GM21786 (cell line): ENCODE measurements at regions not wholly inside any gene's neighbourhood (a gene's known extent, or its start where the extent isn't known, plus 50 kb on each side); places are given as distances from the start of the nearest gene placed in this dataset.

Experiments used
- ATAC-seq: cut with Tn5 transposase; IDR thresholded peaks from one replicate; pipeline ENCODE4 v1.9.1; 2021; ENCODE audit not compliant: unreplicated experiment

- no peak for ATAC-seq
Measured at GRCh38 chr11:122062763-122063162, 53.3 kb downstream of the BLID start.

GRCh38 chr11:122059565-122059964 lies 56.5 kb downstream of the BLID start:
- no peak for ATAC-seq

GRCh38 chr11:122050021-122050690 lies 65.9 kb downstream of the BLID start:
- ATAC-seq = no peak

GRCh38 chr11:122048401-122048800 lies 67.6 kb downstream of the BLID start:
- ATAC-seq = no peak

GRCh38 chr11:122046846-122047245 lies 69.2 kb downstream of the BLID start:
- ATAC-seq = no peak

GRCh38 chr11:122046438-122046837 lies 69.6 kb downstream of the BLID start:
- ATAC-seq = no peak

- no peak for ATAC-seq
Measured at GRCh38 chr11:122045181-122045586, 70.8 kb downstream of the BLID start.

- ATAC-seq = no peak
Measured at GRCh38 chr11:122044086-122044485, 71.9 kb downstream of the BLID start.

GRCh38 chr11:122042981-122043380 lies 73.0 kb downstream of the BLID start:
- ATAC-seq = no peak

- no peak for ATAC-seq
Measured at GRCh38 chr11:122040464-122040863, 75.6 kb downstream of the BLID start.

GRCh38 chr11:122038543-122038942 lies 77.5 kb downstream of the BLID start:
- ATAC-seq = no peak

GRCh38 chr11:122037911-122038310 lies 78.1 kb downstream of the BLID start:
- no peak for ATAC-seq

GRCh38 chr11:122036493-122036892 lies 79.5 kb downstream of the BLID start:
- no peak for ATAC-seq

- ATAC-seq = no peak
Measured at GRCh38 chr11:122036018-122036417, 80.0 kb downstream of the BLID start.

- ATAC-seq = no peak
Measured at GRCh38 chr11:122033631-122034030, 82.4 kb downstream of the BLID start.

- no peak for ATAC-seq
Measured at GRCh38 chr11:122033193-122033592, 82.8 kb downstream of the BLID start.

- no peak for ATAC-seq
Measured at GRCh38 chr11:122032317-122032716, 83.7 kb downstream of the BLID start.

- ATAC-seq = no peak
Measured at GRCh38 chr11:122031813-122032212, 84.2 kb downstream of the BLID start.

- no peak for ATAC-seq
Measured at GRCh38 chr11:122030286-122030685, 85.7 kb downstream of the BLID start.

GRCh38 chr11:122028545-122028944 lies 87.5 kb downstream of the BLID start:
- no peak for ATAC-seq

GRCh38 chr11:122028036-122028435 lies 88.0 kb downstream of the BLID start:
- no peak for ATAC-seq

- ATAC-seq = no peak
Measured at GRCh38 chr11:122025757-122026156, 90.3 kb downstream of the BLID start.

- no peak for ATAC-seq
Measured at GRCh38 chr11:122024278-122024677, 91.7 kb downstream of the BLID start.
